ENCODE measurements at regions not wholly inside any gene's neighbourhood (a gene's known extent, or its start where the extent isn't known, plus 50 kb on each side); places are given as distances from the start of the nearest gene placed in this dataset.
A peak's percentile ranks its signal among the peaks of the same experiment; 100 is the strongest.

- H3K4me1 ChIP-seq (ENCODE audit: insufficient read depth, low read length) = no peaks in the 10 kb centered on the region
These were observed 427.3 kb upstream of the ZNF717 start for GRCh38 chr3:76212679-76213078.

GRCh38 chr3:76222201-76222600 is 436.9 kb upstream of the ZNF717 start:
- H3K4me3 ChIP-seq (ENCODE audit: low read length) = no peak overlapping the region
- H3K36me3 ChIP-seq (ENCODE audit: insufficient read depth, low read depth, low read length) = no peaks in the 10 kb centered on the region
- H3K4me1 ChIP-seq (ENCODE audit: insufficient read depth, low read length) = no peaks in the 10 kb centered on the region
- no peaks in the 10 kb centered on the region for H3K27me3 ChIP-seq (ENCODE audit: insufficient read depth, low read length)
- no peak overlapping the region for H3K27ac ChIP-seq (ENCODE audit: low read length)
- no peak overlapping the region for H3K9ac ChIP-seq (ENCODE audit: low read depth, low read length)
- H3K9me3 ChIP-seq (ENCODE audit: insufficient read depth, low read depth, low read length) = no peaks in the 10 kb centered on the region

More at GRCh38 chr3:76212679-76213078, 427.3 kb upstream of the ZNF717 start:
- Histone ChIP-seq H3K36me3 (ENCODE audit: insufficient read depth, low read depth, low read length) (no peaks in the 10 kb centered on the region), H3K27me3 (ENCODE audit: insufficient read depth, low read length) (no peaks in the 10 kb centered on the region), H3K9ac (ENCODE audit: low read depth, low read length) (no peak overlapping the region), H3K4me3 (ENCODE audit: low read length) (no peak overlapping the region), H3K27ac (ENCODE audit: low read length) (no peak overlapping the region), H3K9me3 (ENCODE audit: insufficient read depth, low read depth, low read length) (peaks cover 30% of the 10 kb centered on the region)

GRCh38 chr3:76231258-76231657 is 445.9 kb upstream of the ZNF717 start:
- Histone ChIP-seq H3K36me3 (ENCODE audit: insufficient read depth, low read depth, low read length) (no peaks in the 10 kb centered on the region), H3K4me1 (ENCODE audit: insufficient read depth, low read length) (no peaks in the 10 kb centered on the region), H3K9ac (ENCODE audit: low read depth, low read length) (no peak overlapping the region), H3K27ac (ENCODE audit: low read length) (no peak overlapping the region), H3K4me3 (ENCODE audit: low read length) (no peak overlapping the region), H3K27me3 (ENCODE audit: insufficient read depth, low read length) (no peaks in the 10 kb centered on the region), H3K9me3 (ENCODE audit: insufficient read depth, low read depth, low read length) (no peaks in the 10 kb centered on the region)

- no peak overlapping the region; the same call in 1 of the 2 replicates for H3K4me3 ChIP-seq (ENCODE audit: low read length)
- H3K9ac ChIP-seq (ENCODE audit: low read depth, low read length) = no peak overlapping the region
- peaks cover 6% of the 10 kb centered on the region; the same call in 1 of the 2 replicates for H3K4me1 ChIP-seq (ENCODE audit: insufficient read depth, low read length)
- no peaks in the 10 kb centered on the region for H3K36me3 ChIP-seq (ENCODE audit: insufficient read depth, low read depth, low read length)
- H3K9me3 ChIP-seq (ENCODE audit: insufficient read depth, low read depth, low read length) = no peaks in the 10 kb centered on the region; the same call in 1 of the 2 replicates
- no peaks in the 10 kb centered on the region for H3K27me3 ChIP-seq (ENCODE audit: insufficient read depth, low read length)
- H3K27ac ChIP-seq (ENCODE audit: low read length) = peak overlapping the region; percentile 5
These were observed 457.8 kb upstream of the ZNF717 start for GRCh38 chr3:76242886-76243753.

- Histone ChIP-seq H3K27me3 (ENCODE audit: insufficient read depth, low read length) (no peaks in the 10 kb centered on the region), H3K4me3 (ENCODE audit: low read length) (no peak overlapping the region), H3K36me3 (ENCODE audit: insufficient read depth, low read depth, low read length) (no peaks in the 10 kb centered on the region), H3K27ac (ENCODE audit: low read length) (no peak overlapping the region), H3K9me3 (ENCODE audit: insufficient read depth, low read depth, low read length) (no peaks in the 10 kb centered on the region), H3K4me1 (ENCODE audit: insufficient read depth, low read length) (peaks cover 6% of the 10 kb centered on the region; the same call in 1 of the 2 replicates), H3K9ac (ENCODE audit: low read depth, low read length) (no peak overlapping the region)
These were observed 459.7 kb upstream of the ZNF717 start for GRCh38 chr3:76245073-76245472.

- peaks cover 6% of the 10 kb centered on the region; the same call in 1 of the 2 replicates for H3K4me1 ChIP-seq (ENCODE audit: insufficient read depth, low read length)
- H3K27ac ChIP-seq (ENCODE audit: low read length) = no peak overlapping the region
- no peaks in the 10 kb centered on the region for H3K27me3 ChIP-seq (ENCODE audit: insufficient read depth, low read length)
These were observed 460.3 kb upstream of the ZNF717 start for GRCh38 chr3:76245622-76246021.

GRCh38 chr3:76264496-76264895 is 479.1 kb upstream of the ZNF717 start:
- no peak overlapping the region for H3K4me3 ChIP-seq (ENCODE audit: low read length)
- H3K27me3 ChIP-seq (ENCODE audit: insufficient read depth, low read length) = no peaks in the 10 kb centered on the region
- H3K27ac ChIP-seq (ENCODE audit: low read length) = no peak overlapping the region
- H3K9ac ChIP-seq (ENCODE audit: low read depth, low read length) = no peak overlapping the region
- no peaks in the 10 kb centered on the region for H3K9me3 ChIP-seq (ENCODE audit: insufficient read depth, low read depth, low read length)
- no peaks in the 10 kb centered on the region for H3K4me1 ChIP-seq (ENCODE audit: insufficient read depth, low read length)
- H3K36me3 ChIP-seq (ENCODE audit: insufficient read depth, low read depth, low read length) = no peaks in the 10 kb centered on the region

More at GRCh38 chr3:76245622-76246021, 460.3 kb upstream of the ZNF717 start:
- Histone ChIP-seq H3K9ac (ENCODE audit: low read depth, low read length) (no peak overlapping the region), H3K4me3 (ENCODE audit: low read length) (no peak overlapping the region), H3K36me3 (ENCODE audit: insufficient read depth, low read depth, low read length) (no peaks in the 10 kb centered on the region), H3K9me3 (ENCODE audit: insufficient read depth, low read depth, low read length) (no peaks in the 10 kb centered on the region)

GRCh38 chr3:76264911-76265310 is 479.6 kb upstream of the ZNF717 start:
- Histone ChIP-seq H3K27ac (ENCODE audit: low read length) (no peak overlapping the region), H3K9me3 (ENCODE audit: insufficient read depth, low read depth, low read length) (no peaks in the 10 kb centered on the region), H3K9ac (ENCODE audit: low read depth, low read length) (no peak overlapping the region), H3K27me3 (ENCODE audit: insufficient read depth, low read length) (no peaks in the 10 kb centered on the region), H3K36me3 (ENCODE audit: insufficient read depth, low read depth, low read length) (no peaks in the 10 kb centered on the region), H3K4me3 (ENCODE audit: low read length) (no peak overlapping the region), H3K4me1 (ENCODE audit: insufficient read depth, low read length) (no peaks in the 10 kb centered on the region)

- no peak overlapping the region for H3K4me3 ChIP-seq (ENCODE audit: low read length)
These were observed 481.2 kb upstream of the ZNF717 start for GRCh38 chr3:76266511-76266910.

GRCh38 chr3:76267851-76268380 is 482.6 kb upstream of the ZNF717 start:
- Histone ChIP-seq H3K27ac (ENCODE audit: low read length) (no peak overlapping the region), H3K4me1 (ENCODE audit: insufficient read depth, low read length) (no peaks in the 10 kb centered on the region), H3K9me3 (ENCODE audit: insufficient read depth, low read depth, low read length) (no peaks in the 10 kb centered on the region), H3K27me3 (ENCODE audit: insufficient read depth, low read length) (no peaks in the 10 kb centered on the region), H3K9ac (ENCODE audit: low read depth, low read length) (no peak overlapping the region), H3K4me3 (ENCODE audit: low read length) (no peak overlapping the region), H3K36me3 (ENCODE audit: insufficient read depth, low read depth, low read length) (no peaks in the 10 kb centered on the region)

More at GRCh38 chr3:76266511-76266910, 481.2 kb upstream of the ZNF717 start:
- Histone ChIP-seq H3K27me3 (ENCODE audit: insufficient read depth, low read length) (no peaks in the 10 kb centered on the region), H3K9me3 (ENCODE audit: insufficient read depth, low read depth, low read length) (no peaks in the 10 kb centered on the region), H3K36me3 (ENCODE audit: insufficient read depth, low read depth, low read length) (no peaks in the 10 kb centered on the region), H3K9ac (ENCODE audit: low read depth, low read length) (no peak overlapping the region), H3K27ac (ENCODE audit: low read length) (no peak overlapping the region), H3K4me1 (ENCODE audit: insufficient read depth, low read length) (no peaks in the 10 kb centered on the region)

- H3K4me1 ChIP-seq (ENCODE audit: insufficient read depth, low read length) = no peaks in the 10 kb centered on the region
- H3K9ac ChIP-seq (ENCODE audit: low read depth, low read length) = no peak overlapping the region
- H3K27ac ChIP-seq (ENCODE audit: low read length) = no peak overlapping the region
- no peaks in the 10 kb centered on the region for H3K36me3 ChIP-seq (ENCODE audit: insufficient read depth, low read depth, low read length)
- H3K9me3 ChIP-seq (ENCODE audit: insufficient read depth, low read depth, low read length) = no peaks in the 10 kb centered on the region; the same call in 1 of the 2 replicates
- H3K4me3 ChIP-seq (ENCODE audit: low read length) = no peak overlapping the region
- no peaks in the 10 kb centered on the region for H3K27me3 ChIP-seq (ENCODE audit: insufficient read depth, low read length)
These were observed 508.5 kb upstream of the ZNF717 start for GRCh38 chr3:76293856-76294255.

- Histone ChIP-seq H3K27me3 (ENCODE audit: insufficient read depth, low read length) (no peaks in the 10 kb centered on the region), H3K36me3 (ENCODE audit: insufficient read depth, low read depth, low read length) (no peaks in the 10 kb centered on the region), H3K9me3 (ENCODE audit: insufficient read depth, low read depth, low read length) (no peaks in the 10 kb centered on the region), H3K4me1 (ENCODE audit: insufficient read depth, low read length) (no peaks in the 10 kb centered on the region), H3K9ac (ENCODE audit: low read depth, low read length) (no peak overlapping the region), H3K27ac (ENCODE audit: low read length) (no peak overlapping the region), H3K4me3 (ENCODE audit: low read length) (no peak overlapping the region)
These were observed 515.4 kb upstream of the ZNF717 start for GRCh38 chr3:76300746-76301145.

All from iPS-20b (cell line).